Spleen (tissue), 11 donors: ENCODE measurements at regions not wholly inside any gene's neighbourhood (a gene's known extent, or its start where the extent isn't known, plus 50 kb on each side); places are given as distances from the start of the nearest gene placed in this dataset.

Source experiments
- DNase-seq: peaks from one replicate; pipeline ENCODE4 v3.0.0-alpha.2; 2020
- H3K27ac ChIP-seq, 8 donors: fragments of 200-600 bp; sonication (generic) in 7 of 8; 1 replicate in 4 of 8; 2 replicates in 4 of 8; pipeline versions ENCODE4 v1.5.0 to v1.8.0; 2016 to 2021; ENCODE audit warnings: inconsistent platforms in 4 of 8, mild to moderate bottlenecking in 4 of 8, moderate library complexity in 1 of 8
- H3K27me3 ChIP-seq, 7 donors: fragments of 200-600 bp; sonication (generic) in 6 of 7; replicated peaks in 1 of 7; 1 replicate in 4 of 7; 2 replicates in 3 of 7; pipeline versions ENCODE4 v1.5.0 to v1.8.0; 2016 to 2021; ENCODE audit warnings: inconsistent platforms in 3 of 7, mild to moderate bottlenecking in 1 of 7
- H3K36me3 ChIP-seq, 6 donors: fragments of 200-600 bp; sonication (generic) in 5 of 6; 1 replicate in 4 of 6; 2 replicates in 2 of 6; pipeline versions ENCODE4 v1.5.0 to v1.8.0; 2016 to 2021; ENCODE audit warnings: inconsistent platforms in 2 of 6
- H3K4me1 ChIP-seq, 6 donors: fragments of 200-600 bp; sonication (generic) in 5 of 6; 1 replicate in 3 of 6; 2 replicates in 3 of 6; pipeline versions ENCODE4 v1.5.0 to v1.8.0; 2016 to 2021; ENCODE audit warnings: inconsistent platforms in 3 of 6
- H3K4me3 ChIP-seq, 8 donors: fragments of 200-600 bp; sonication (generic) in 7 of 8; 1 replicate in 4 of 8; 2 replicates in 4 of 8; pipeline versions ENCODE4 v1.5.0 to v1.8.0; 2016 to 2021; ENCODE audit warnings: inconsistent platforms in 4 of 8, mild to moderate bottlenecking in 4 of 8, moderate library complexity in 2 of 8
- H3K9me3 ChIP-seq, 8 donors: fragments of 200-600 bp; sonication (generic) in 7 of 8; 1 replicate in 4 of 8; 2 replicates in 4 of 8; pipeline versions ENCODE4 v1.5.0 to v1.8.0; 2016 to 2021; ENCODE audit warnings: inconsistent platforms in 4 of 8
- CTCF ChIP-seq, 11 experiments: fragments of 200-600 bp in 7 of 11; fragments of 450-650 bp in 4 of 11; sonication (generic) in 4 of 11; IDR thresholded peaks in 8 of 11; conservative IDR thresholded peaks in 3 of 11; 1 replicate in 7 of 11; 2 replicates in 4 of 11; pipeline versions ENCODE4 v1.4.0 to v1.8.0; 2016 to 2021; ENCODE audit warnings: antibody characterized with exemption in 11 of 11, inconsistent platforms in 4 of 11, mild to moderate bottlenecking in 1 of 11
- POLR2A ChIP-seq, 3 donors: fragments of 450-650 bp; IDR thresholded peaks; one replicate each; pipeline ENCODE4 v1.5.1; 2017; ENCODE audit warnings: antibody characterized with exemption in 3 of 3, mild to moderate bottlenecking in 1 of 3
- POLR2AphosphoS5 ChIP-seq, 3 donors: sonication (generic); formaldehyde crosslinking; IDR thresholded peaks; one replicate each; pipeline ENCODE4 v1.5.1; 2017; ENCODE audit warnings: antibody characterized with exemption in 3 of 3
- WGBS, 5 donors: extraction: QIAGEN DNeasy Blood & Tissue Kit in 3 of 5; methylation state at CpG; one replicate each; pipeline versions ENCODE4 v1.1.5 to v1.1.7; 2013 to 2018; 5-methylcytosine and 5-hydroxymethylcytosine counted together
- intact Hi-C: fragments of 100-400 bp; cut with DNase I; formaldehyde crosslinking; loops from one replicate; pipeline ENCODE4 v1.15.0; 2023; ENCODE audit warnings: low total_unique reads
- donor health status: healthy with polysubstance abuse.
- donor health status: DM: no; HTN: no; CAD: no; lungs with moderate emphysema.
- donor health status: DM: no; HTN: no; CAD: no.
- donor health status: Bipolar disorder and iron deficiency.
- donor health status: healthy.
- donor health status: DM: no; HTN: no; CAD: no.
- donor health status: DM: yes; HTN: yes; CAD: no.

GRCh38 chr3:164779816-164780215 lies 298.5 kb downstream of the SI start:
- no peaks in the 10 kb centered on the region for H3K27me3 ChIP-seq
- intact Hi-C loops = no loop called here
- no peaks in the 10 kb centered on the region for H3K36me3 ChIP-seq
- H3K9me3 ChIP-seq = peaks cover 0 to 17% (median 0%) of the 10 kb centered on the region in 8 donors
- TF ChIP-seq POLR2A (IDR thresholded peaks at IDR 0.05) (no peak), CTCF (IDR thresholded peaks at IDR 0.05 in 8 of 11, conservative IDR thresholded peaks at IDR 0.05 in 3 of 11) (no peak), POLR2AphosphoS5 (IDR thresholded peaks at IDR 0.05) (no peak)
- H3K4me3 ChIP-seq = no peak overlapping the region
- no peak for DNase-seq
- no peaks in the 10 kb centered on the region for H3K4me1 ChIP-seq
- no peak overlapping the region for H3K27ac ChIP-seq
- WGBS, 5 donors = 58 to 82% (median 67%) methylated on average over 4 of the region's 4 CpGs

- TF ChIP-seq CTCF (IDR thresholded peaks at IDR 0.05 in 8 of 11, conservative IDR thresholded peaks at IDR 0.05 in 3 of 11) = no peak
- Histone ChIP-seq H3K4me1 (no peaks in the 10 kb centered on the region), H3K4me3 (no peak overlapping the region), H3K27ac (no peak overlapping the region), H3K36me3 (no peaks in the 10 kb centered on the region), H3K27me3 (no peaks in the 10 kb centered on the region), H3K9me3 (no peaks in the 10 kb centered on the region)
- no peak for DNase-seq
- intact Hi-C loops = no loop called here
- WGBS, 5 donors = 45 to 68% (median 63%) methylated on average over 3 of the region's 3 CpGs
Observed at GRCh38 chr3:164752812-164753211, 325.5 kb downstream of the SI start.

- peaks cover 0 to 7% (median 0%) of the 10 kb centered on the region in 8 donors for H3K9me3 ChIP-seq
- TF ChIP-seq CTCF (IDR thresholded peaks at IDR 0.05 in 8 of 11, conservative IDR thresholded peaks at IDR 0.05 in 3 of 11) = no peak
- TF ChIP-seq POLR2A (IDR thresholded peaks at IDR 0.05) = no peak
- TF ChIP-seq POLR2AphosphoS5 (IDR thresholded peaks at IDR 0.05) = no peak
- H3K27me3 ChIP-seq = no peaks in the 10 kb centered on the region
- no peak overlapping the region for H3K4me3 ChIP-seq
- H3K36me3 ChIP-seq = no peaks in the 10 kb centered on the region
- DNase-seq = no peak
- intact Hi-C loops = no loop called here
- H3K4me1 ChIP-seq = no peaks in the 10 kb centered on the region
- no peak overlapping the region for H3K27ac ChIP-seq
Observed at GRCh38 chr3:164748626-164749025, 329.7 kb downstream of the SI start.

GRCh38 chr3:164741869-164742268 lies 336.4 kb downstream of the SI start:
- H3K27ac ChIP-seq = no peak overlapping the region
- TF ChIP-seq CTCF (IDR thresholded peaks at IDR 0.05 in 8 of 11, conservative IDR thresholded peaks at IDR 0.05 in 3 of 11) (no peak), POLR2A (IDR thresholded peaks at IDR 0.05) (no peak), POLR2AphosphoS5 (IDR thresholded peaks at IDR 0.05) (no peak)
- 81 to 93% (median 82%) methylated on average over 5 to 6 of the region's 6 CpGs for WGBS, 5 donors
- H3K27me3 ChIP-seq = no peaks in the 10 kb centered on the region
- H3K4me3 ChIP-seq = no peak overlapping the region
- no peaks in the 10 kb centered on the region for H3K4me1 ChIP-seq
- intact Hi-C loops = no loop called here
- H3K9me3 ChIP-seq = peaks cover 0 to 19% (median 3%) of the 10 kb centered on the region in 8 donors
- no peaks in the 10 kb centered on the region for H3K36me3 ChIP-seq
- DNase-seq = no peak
